GM04503 (cell line): ENCODE measurements at regions not wholly inside any gene's neighbourhood (a gene's known extent, or its start where the extent isn't known, plus 50 kb on each side); places are given as distances from the start of the nearest gene placed in this dataset.

Source experiments
- DNase-seq: peaks from one replicate; pipeline ENCODE4 v3.0.0-alpha.2; 2012; ENCODE audit warnings: low read depth

DNA sequence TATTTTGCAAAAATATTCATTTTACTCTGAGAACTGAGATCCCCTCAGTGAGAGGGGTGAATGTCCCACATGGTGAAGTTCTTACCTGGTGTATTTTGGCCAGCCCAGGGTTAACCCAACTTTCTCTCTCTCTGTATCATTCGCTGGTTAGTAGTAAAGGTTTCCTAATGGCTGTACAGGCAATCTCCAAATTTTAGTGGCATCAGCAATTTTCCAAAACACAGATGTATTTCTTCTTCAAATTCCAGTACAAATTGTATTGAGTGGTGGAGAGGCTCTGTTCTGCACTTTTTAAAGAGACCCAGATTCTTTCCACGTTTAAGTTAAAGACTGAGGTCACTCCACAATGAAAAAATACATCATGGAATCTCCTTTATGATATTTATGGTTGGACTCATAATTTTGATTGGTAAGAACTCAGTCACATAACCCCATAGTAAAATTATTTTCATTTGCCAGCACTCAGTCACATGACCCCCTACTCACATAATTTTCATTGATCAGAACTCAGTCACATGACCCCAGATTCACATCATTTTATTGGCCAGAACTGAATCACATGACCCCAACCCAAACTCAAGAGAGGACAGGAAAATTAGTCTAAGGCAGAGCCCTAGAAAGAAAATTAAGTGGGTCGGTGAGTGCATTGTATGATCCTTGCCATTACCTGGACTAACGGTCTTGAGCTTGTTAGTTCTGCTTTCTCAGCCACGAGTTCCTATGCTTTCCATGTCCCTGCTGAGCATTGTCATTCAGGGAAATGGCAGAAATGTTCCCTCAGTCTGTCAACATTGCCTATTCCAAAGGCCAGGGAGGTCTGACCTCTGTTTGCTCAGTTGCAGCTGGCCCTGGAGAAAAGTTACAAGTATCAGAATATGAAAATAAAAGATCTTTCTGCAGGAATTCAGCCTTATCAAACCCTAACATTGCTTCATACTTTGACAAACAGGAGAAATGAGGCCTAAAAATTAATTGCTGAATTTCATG lies 1536.2 kb downstream of the AACS start:
- DNase-seq = no peak

DNA sequence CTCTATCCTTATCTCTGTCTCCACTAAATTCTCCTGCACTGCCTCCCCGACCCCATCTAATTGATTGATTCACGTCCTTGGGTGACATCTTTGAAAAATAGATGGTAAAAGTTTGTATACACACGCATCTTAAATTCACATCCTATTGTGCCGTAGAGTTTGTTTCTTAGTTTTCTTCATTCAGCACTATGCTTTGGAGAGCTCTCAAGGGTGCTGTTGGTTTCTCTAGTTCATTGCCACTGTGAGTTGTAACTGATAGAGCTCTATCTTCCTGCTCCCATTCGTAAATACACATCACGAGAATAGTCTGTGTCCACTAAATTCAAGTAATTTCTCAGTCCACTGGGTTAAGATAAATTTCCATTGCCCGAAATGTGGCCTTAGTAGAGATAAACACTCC lies 1537.4 kb downstream of the AACS start:
- no peak for DNase-seq

DNA sequence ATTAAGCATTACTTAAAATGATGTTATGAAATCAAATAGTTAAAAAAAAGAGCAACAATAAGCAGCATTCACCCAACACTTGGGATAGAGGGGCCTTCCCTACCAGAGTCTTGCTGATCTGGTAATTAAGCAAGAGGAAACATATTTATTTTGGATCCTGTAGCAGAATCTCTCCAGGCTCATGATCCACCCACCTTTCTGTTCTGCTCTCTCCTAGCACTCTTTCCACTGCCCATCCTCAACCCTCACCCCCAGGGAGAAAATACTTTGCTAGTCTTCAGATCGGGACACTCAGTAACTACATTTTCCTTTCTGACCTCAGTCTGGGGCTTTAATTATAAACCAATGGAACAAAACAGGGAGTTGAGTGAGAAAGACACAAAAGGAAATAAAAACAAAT lies 1541.9 kb downstream of the AACS start:
- DNase-seq = no peak

DNA sequence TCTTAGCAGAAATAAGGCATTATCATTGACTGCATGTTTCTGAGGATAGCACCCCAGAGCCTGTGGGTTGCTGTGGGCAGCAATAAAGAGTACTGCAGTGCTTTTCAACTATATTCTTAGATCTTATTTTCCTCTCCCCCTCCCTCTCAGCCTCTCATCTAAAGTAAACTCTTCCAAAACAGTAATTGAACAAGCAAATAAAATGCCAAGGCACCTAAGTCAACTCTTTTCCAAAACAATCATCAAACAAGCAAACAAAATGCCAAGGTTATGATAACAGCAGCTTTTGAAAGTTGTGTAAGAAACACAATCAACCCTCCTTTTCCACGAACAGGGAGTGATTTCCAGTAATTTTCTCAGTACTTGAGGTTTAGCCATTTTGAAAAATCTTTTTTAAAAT lies 1542.6 kb downstream of the AACS start:
- DNase-seq = no peak

DNA sequence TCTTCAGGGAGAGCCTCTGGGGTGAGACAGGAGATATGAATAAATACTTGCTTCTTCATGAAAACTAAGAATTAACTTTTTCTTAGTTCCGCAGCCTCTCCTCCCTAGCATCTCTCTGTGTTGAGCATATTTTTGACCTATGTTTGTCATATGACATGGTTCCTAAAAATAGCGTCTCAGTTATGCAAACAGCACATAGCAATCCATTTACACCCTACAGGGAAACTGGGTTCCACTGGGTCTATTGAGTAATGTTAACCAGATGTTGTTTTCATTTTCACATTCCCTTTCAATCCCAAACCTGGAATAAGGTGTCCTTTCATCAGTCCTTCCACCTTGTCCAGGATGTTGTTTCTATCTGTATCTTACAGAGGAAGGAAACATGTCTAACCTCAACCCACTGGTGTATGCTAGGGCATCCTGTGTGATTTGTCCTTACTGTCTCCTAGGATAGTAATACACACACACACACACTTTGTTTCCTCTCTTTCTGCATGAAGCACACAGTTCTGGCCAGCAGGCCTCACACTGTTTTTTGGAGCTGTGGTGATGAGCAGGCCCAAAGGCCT lies 1543.5 kb downstream of the AACS start:
- no peak for DNase-seq

DNA sequence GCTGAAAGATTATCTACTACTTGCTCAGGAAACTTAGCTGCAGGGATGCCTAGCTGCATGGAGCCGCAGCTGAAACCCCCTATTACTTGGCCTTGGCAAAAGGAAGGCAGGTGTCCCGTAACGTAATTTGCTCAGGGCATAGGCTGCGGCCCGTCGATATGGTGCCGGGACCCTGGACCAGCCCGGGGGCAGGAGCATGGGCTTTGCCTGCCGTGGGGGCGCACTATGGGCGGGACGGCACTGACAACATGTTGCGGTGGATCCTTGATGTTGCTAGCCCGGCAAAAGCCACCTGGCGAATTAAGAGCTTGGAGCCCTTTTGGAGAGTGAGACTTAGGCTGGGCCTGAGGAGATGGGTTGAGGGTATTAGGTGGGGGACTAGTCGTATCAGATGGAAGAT lies 1551.2 kb downstream of the AACS start:
- no peak for DNase-seq

DNA sequence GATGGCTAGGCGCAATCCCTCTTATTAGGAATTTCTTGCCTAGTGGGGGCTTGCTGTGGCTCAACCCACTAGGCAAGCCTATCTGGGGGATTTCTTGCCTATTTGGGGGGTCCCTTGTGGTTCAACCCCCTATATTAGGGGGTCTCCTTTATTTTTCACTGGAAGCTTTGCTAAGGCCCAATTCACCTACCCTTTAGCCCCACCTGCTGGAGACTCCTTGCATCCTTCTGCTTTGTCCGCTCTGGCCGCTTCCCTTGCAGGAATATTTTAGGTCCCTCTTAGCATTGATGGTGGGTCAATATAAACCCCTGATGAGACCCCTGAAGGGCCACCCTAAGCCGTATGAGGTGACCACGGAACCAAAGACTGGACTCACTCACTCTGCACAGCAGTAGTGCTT lies 1552.1 kb downstream of the AACS start:
- no peak for DNase-seq

DNA sequence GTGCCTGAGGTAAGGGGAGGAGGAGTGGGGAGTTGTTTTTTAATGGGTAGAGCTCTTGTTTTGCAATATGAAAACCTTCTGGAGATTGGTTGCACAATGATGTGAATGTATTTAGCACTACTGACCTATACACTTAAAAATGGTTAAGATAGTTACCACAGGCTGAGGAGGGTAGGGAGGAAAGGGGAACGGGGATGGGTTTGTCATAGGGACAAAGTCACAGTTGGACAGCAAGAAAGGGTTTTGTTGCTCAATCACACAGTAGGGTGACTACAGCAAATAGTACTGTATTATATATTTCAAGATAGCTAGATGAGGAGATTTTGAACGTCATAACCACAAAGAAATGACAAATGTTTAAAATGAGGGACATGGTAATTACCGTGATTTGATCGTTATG lies 1562.4 kb downstream of the AACS start:
- no peak for DNase-seq

DNA sequence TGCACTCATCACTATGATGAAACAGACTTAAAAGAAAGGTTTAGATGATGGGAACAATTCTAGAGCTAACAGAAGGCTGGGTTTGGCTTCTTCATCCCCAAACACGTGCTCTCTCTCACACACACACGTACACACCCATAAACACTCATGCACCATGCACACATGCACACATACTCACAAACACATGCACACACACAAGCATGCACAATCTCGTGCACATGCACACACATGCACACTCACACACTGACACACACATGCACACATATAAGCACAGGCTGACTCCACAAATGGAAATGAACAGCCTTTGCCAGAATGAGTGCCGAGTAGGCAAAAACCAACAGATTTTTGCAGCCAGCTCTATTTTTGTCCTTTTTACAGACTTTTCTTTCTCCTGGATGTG lies 1571.6 kb downstream of the AACS start:
- DNase-seq = no peak

DNA sequence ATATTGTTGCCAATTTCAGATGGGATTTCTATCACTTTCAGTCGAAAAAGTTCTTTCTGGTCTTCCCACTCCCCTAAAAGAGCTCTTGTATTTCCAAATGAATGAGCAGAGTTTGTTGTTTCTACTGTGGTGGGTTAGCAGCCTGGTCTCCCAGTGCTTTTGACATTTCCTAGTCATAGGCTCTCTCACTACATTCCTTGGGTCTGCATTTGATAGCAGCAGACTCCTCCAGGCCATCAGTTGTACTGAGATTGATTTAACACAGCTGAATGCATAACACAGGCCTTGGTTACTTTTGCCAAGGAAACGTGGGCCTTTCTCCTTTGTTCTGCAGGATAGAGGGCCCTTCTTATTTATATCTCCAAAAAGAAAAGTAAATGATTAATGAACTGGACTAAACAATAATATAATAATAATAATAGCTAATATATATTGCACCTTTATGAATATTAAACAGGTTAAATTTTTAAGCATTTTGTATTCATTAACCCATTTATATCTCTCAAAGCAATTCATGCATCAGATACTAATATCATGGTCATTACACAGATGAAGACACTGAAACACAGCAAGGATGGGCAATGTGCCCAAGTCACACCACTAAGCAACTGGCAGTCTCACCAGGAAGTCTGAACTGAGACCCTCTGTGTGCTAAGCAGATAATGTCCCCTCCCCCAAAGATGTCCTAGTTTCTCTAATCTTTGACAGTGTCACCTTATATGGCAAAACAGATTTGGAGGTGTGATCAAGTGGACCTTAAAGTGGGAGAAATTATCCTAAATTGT lies 1579.2 kb downstream of the AACS start:
- no peak for DNase-seq

DNA sequence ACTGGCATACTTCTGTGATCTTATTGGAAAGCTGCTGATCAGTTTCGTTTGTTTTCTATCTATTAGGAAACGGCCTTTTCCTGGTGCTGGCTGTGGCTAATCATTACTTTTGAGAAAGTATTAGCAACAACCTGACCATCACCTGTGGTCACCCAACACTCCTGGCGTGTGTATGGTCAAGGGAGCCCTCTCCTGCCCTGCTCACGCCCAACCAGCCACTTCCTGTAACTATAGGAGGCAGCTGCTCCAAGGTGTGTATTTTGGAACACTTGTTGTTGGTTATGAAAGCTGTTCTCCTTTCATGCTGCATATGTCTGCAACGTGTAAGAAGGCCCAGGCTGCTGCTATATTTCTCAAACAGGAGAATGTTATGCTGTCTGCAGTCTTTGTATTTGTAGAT lies 1582.8 kb downstream of the AACS start:
- DNase-seq = no peak

DNA sequence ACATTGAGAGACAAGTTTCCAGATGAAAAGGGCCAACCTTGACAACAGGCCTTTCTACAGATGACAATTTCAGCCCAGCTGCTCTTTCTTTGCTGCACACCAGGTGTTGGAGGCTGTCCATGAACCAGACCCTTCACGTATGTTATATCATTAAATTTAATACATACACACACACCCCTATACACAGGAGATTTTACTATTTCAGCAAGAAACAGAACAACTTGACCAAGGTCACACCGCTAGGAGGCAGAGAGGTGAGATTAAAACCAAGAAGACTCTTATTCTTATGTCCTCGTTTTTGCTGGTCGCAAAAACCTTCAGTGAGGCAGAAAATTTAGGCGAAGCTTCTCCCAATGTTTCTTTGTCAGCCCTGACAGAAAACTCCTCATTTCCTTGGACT lies 1585.9 kb downstream of the AACS start:
- no peak for DNase-seq

DNA sequence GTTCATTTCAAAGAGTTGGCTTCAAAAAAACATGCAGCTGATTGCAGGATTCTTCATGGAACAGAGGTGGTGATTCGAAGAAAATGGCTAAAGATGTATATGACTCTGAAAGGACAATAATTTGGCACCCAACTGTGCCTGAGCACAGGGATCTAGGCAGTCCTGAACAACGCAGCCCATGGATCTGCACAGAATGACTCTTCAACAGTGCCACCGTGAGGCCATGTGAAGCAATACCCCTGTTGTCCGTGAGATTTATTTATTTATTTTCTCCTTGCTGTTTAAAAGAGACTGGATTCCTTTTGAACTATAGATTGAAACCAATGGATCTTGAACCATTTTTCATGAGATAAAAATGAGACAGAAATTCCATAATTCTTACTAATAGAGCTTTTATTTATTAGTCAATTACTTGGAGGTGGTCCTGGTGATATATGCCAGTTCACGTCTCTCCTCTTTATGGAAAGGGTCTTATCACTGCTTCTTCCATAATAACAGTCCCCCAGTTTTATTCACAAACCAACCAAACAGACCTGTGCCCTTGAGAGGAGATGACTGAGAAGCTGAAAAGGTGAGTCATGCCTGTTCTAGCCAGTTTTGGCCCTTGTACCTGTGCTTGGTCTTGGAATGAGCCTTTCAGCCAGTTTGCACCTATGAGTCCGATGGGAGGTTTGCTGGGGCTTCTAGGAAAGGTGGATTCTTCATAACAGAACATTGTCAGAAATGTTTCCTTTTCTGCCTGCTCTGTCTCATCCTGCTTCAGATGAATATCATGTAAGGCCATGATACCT lies 1598.3 kb downstream of the AACS start:
- DNase-seq = no peak

DNA sequence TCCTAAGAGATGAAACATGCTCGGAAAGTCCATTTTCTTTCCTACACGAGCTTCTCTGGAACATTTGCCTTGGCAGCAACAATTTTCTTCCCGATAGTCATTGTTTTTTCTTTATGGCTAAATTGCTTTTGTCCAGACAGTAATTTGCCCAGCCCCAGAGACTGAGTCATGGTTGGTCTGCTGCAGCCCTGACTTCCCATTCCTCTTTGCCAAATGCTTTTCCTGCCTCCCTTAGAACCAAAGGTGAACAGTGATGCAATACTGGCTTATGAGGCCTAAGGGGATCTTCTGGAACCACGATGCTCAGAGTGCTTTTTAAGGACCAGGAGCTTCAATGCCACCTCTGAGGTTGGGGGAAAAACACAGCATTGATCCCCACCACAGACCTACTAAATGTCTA lies 1599.6 kb upstream of the TMEM132C start:
- peak; percentile 47 for DNase-seq

DNA sequence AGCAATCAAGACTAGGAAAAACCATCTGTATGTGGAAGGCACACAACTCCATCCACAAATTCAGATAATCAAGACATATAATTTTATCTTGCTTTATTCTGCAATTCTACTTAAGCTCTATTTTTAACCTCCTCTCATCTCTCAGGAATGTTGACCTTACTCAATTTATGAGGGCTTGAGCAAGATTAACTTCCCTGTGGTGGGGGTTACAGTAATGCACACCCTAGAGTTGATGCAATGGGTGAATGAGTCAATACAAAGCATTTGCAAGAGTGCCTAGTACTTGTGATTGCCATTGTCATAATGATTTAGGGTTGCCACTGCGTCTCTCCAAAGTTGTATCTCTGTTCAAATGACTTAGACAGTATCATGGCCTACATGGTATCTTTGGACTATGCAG lies 1598.4 kb upstream of the TMEM132C start:
- peak; percentile 84 for DNase-seq

DNA sequence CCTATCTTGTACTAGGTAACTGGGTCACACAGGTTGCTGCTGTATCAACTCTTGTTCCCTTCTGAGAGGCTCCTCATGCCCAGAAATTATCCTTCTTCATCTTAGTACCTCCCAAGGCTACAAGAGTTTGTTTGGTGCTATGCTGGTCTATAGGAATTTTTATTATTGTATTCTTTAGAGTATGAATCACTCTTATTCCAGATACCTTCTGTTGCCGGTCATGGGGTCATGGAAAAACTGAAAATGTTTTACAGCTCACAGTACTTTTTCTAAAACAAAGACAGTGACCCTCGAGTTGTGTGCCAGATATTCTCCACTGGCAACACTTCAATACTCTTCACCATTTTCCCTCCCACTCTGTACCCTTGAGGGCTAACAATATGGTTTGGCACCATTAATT lies 1598.0 kb upstream of the TMEM132C start:
- DNase-seq = peak; percentile 37

DNA sequence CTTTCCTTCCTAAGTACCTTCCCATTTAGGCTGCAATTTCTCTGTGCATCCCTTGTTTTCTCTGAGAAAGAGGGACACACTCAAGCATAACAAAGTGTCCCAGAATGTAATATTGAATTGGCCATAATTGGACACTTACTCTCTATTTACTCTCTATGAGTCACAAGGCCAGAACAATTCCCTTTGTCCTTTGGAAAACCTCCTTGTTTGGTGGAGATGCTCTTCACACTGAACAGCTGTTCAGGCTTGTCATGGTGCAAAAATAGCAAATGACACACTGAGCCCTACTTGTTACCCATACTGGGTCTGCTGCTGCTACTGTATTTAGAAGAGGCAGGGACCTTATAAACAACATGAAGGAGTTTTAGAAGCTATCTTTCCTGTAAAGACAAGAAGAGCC lies 1590.5 kb upstream of the TMEM132C start:
- no peak for DNase-seq

DNA sequence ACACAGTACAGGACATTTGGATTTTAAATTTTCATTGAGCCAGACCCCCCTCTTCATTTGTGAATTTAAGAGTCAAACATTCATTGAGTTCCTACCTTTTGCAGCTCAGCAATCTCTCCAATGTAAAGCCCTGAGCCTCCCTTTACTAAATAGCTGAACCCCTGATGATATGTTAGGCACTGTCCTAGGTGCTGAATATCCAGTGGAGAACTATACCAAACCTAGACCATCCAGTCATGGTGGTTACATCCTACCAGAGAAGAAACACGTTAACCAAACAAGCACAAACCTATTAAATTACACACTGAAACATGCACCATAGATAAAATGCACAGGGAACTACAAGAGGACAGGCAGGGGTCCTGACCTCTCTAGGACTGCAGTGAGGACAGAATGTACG lies 1585.3 kb upstream of the TMEM132C start:
- no peak for DNase-seq

DNA sequence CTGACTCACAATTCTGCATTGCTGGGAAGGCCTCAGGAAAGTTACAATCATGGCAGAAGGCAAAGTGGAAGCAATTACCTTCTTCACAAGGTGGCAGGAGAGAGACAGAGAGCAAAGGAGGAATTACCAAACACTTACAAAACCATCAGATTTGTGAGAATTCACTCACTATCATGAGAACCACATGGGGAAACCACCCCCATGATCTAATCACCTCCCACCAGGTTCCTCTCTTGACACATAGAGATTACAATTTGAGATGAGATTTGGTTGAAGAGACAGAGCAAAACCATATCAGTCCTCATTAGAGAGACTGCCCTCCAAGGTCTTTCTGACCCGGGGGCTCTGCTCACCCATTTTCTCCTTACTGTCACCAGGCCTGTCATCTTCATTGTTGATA lies 1582.3 kb upstream of the TMEM132C start:
- no peak for DNase-seq

DNA sequence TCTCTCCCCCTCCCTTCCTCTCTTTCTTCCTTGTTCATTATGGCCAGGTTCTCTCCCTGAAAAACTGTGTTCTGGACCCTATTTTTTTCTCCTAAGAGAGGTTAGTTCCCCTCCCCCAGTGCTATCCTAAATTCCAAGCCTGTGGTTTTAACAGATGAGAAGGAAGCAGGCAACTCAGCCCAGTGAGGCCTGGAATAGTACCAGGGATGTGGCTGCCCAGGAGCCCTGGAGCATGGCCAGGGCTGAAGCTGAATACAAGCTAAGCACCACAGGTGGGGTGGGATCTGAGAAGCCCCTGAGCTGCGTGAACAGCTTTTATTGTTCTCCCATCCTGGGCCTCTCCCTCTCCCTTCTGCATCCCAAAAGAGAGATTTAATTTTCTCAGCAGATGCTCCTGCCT lies 1581.3 kb upstream of the TMEM132C start:
- DNase-seq = no peak

DNA sequence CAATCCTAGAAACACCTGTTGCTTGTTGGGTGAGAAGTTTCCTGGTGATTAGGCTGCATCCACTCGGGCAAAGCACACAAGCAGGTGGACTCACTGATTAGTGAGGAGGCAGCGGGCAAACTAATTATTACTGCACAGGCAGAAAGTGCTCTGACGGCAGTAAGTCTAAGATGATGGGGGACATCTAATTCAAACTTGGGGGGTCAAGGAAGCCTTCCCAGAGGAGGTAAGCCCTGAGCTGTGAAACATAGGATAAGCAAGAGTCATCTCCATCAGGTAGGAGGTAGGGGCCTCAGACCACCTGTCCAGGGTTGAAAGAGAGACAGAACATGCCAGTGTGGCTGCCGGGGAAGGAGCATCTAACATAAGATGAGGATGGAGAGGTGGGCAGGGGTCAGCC lies 1578.4 kb upstream of the TMEM132C start:
- no peak for DNase-seq

DNA sequence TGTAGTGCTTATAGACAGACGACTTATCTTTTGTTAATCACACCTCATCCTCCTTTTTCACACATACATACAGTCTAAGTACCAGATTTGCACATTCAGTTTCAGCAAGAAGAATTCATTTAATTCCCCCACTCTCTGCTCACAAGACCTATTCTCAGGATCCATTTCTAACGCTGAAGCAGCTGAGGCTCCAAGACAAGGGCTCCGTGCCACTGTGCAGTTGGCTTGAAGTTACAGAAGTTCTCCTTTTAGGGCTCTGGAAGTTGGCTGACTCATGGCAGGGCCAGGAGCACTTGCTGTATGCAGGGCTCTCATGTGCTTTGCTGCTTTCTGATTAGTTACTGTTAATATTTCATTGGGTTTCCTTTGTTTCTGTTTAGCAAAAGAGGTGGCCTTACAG lies 1566.9 kb upstream of the TMEM132C start:
- no peak for DNase-seq
